H1 (cell line): ENCODE measurements at regions not wholly inside any gene's neighbourhood (a gene's known extent, or its start where the extent isn't known, plus 50 kb on each side); places are given as distances from the start of the nearest gene placed in this dataset.

Experiments used
- CTCF ChIA-PET: fragments of 300-600 bp; sonication (Branson Sonifier 250); formaldehyde crosslinking; loops from one replicate; lab custom pipeline; 2021; ENCODE audit not compliant: partially characterized antibody; lab: Charles Lee
- POLR2A ChIA-PET: fragments of 300-600 bp; sonication (Branson Sonifier 250); formaldehyde crosslinking; loops from one replicate; lab custom pipeline; 2021; ENCODE audit warnings: inconsistent platforms; ENCODE audit not compliant: partially characterized antibody; lab: Charles Lee
- DNase-seq, 2 experiments: peaks; one replicate each; pipeline versions ENCODE4 v3.0.0 to v3.0.0-alpha.2; 2010 to 2022; ENCODE audit warnings: low spot score in 2 of 2, low read depth in 1 of 2, mixed read lengths in 1 of 2
- FAIRE-seq: peaks from 2 replicates; lab custom pipeline; 2011; peaks lifted over from hg19 to GRCh38; lab: Jason Lieb, UNC
- H2AFZ ChIP-seq: 2 replicates; pipeline ENCODE4 v1.8.1; 2012; ENCODE audit warnings: low read length, inconsistent platforms
- H2AK5ac ChIP-seq: 2 replicates; pipeline ENCODE4 v1.6.1; 2013; ENCODE audit warnings: low read depth, low read length
- H2BK120ac ChIP-seq: replicated peaks from 2 replicates; pipeline ENCODE3; 2013; ENCODE audit warnings: low read depth, low read length, inconsistent platforms
- H2BK12ac ChIP-seq: 2 replicates; pipeline ENCODE4 v1.6.1; 2013; ENCODE audit warnings: low read depth, low read length
- H2BK15ac ChIP-seq: 2 replicates; pipeline ENCODE4 v1.6.1; 2013; ENCODE audit warnings: low read length
- H2BK20ac ChIP-seq: 2 replicates; pipeline ENCODE4 v1.6.1; 2013; ENCODE audit warnings: low read length
- H2BK5ac ChIP-seq: 2 replicates; pipeline ENCODE4 v1.6.1; 2013; ENCODE audit warnings: low read depth, low read length
- H3K14ac ChIP-seq: 2 replicates; pipeline ENCODE4 v1.6.1; 2013; ENCODE audit warnings: inconsistent platforms; ENCODE audit not compliant: insufficient read length
- H3K18ac ChIP-seq: 2 replicates; pipeline ENCODE4 v1.6.1; 2013; ENCODE audit warnings: low read length; ENCODE audit errors: extremely low read depth
- H3K23ac ChIP-seq: 2 replicates; pipeline ENCODE4 v1.6.1; 2013; ENCODE audit warnings: inconsistent platforms; ENCODE audit not compliant: insufficient read length
- H3K23me2 ChIP-seq: 2 replicates; pipeline ENCODE4 v1.6.1; 2013; ENCODE audit warnings: low read depth, low read length
- H3K27ac ChIP-seq: 2 replicates; pipeline ENCODE4 v1.6.1; 2011; ENCODE audit warnings: low read depth, low read length, inconsistent platforms
- H3K27me3 ChIP-seq, 4 experiments: replicated peaks in 1 of 4; 1 replicate in 1 of 4; 2 replicates in 3 of 4; pipeline versions ENCODE4 v1.6.1 to v1.8.1; 2011 to 2013; ENCODE audit warnings: low read length in 3 of 4, mild to moderate bottlenecking in 3 of 4, inconsistent platforms in 2 of 4, mixed read lengths in 2 of 4, moderate library complexity in 1 of 4; ENCODE audit not compliant: control insufficient read depth in 3 of 4, insufficient read depth in 3 of 4; ENCODE audit errors: extremely low read depth in 1 of 4
- H3K36me3 ChIP-seq, 4 experiments: 2 replicates each; pipeline versions ENCODE4 v1.6.1 to v1.8.1; 2011 to 2013; ENCODE audit warnings: mild to moderate bottlenecking in 4 of 4, low read length in 3 of 4, moderate library complexity in 2 of 4, control low read depth in 1 of 4, inconsistent platforms in 1 of 4; ENCODE audit not compliant: insufficient read depth in 4 of 4, control insufficient read depth in 2 of 4
- H3K4ac ChIP-seq: replicated peaks from 2 replicates; pipeline ENCODE3; 2013; ENCODE audit warnings: low read length, low read depth, mixed read lengths, inconsistent platforms; ENCODE audit not compliant: insufficient read length
- H3K4me1 ChIP-seq, 4 experiments: replicated peaks in 1 of 4; 1 replicate in 1 of 4; 2 replicates in 3 of 4; pipeline versions ENCODE4 v1.6.1 to v1.8.1; 2011 to 2013; ENCODE audit warnings: low read length in 3 of 4, inconsistent platforms in 2 of 4, mixed read lengths in 1 of 4; ENCODE audit not compliant: insufficient read depth in 4 of 4, control insufficient read depth in 3 of 4
- H3K4me2 ChIP-seq, 2 experiments: 2 replicates each; pipeline versions ENCODE4 v1.6.1 to v1.8.1; 2011 to 2013; ENCODE audit warnings: low read depth in 2 of 2, low read length in 2 of 2, control low read depth in 1 of 2, inconsistent platforms in 1 of 2, mild to moderate bottlenecking in 1 of 2; ENCODE audit not compliant: insufficient read depth in 1 of 2
- H3K4me3 ChIP-seq, 4 experiments: fragments of 200-600, 300-600 bp in 1 of 4; sonication (generic), shearing (Covaris generic), sonication (Bioruptor Twin) in 1 of 4; 2 replicates each; pipeline versions ENCODE4 v1.5.1 to v1.8.1; 2011 to 2016; ENCODE audit warnings: low read length in 4 of 4, low read depth in 3 of 4, control low read depth in 2 of 4, inconsistent platforms in 2 of 4, mild to moderate bottlenecking in 2 of 4, mixed read lengths in 1 of 4, moderate library complexity in 1 of 4; ENCODE audit not compliant: insufficient read depth in 2 of 4; ENCODE audit errors: extremely low read depth in 1 of 4
- H3K56ac ChIP-seq: replicated peaks from 2 replicates; pipeline ENCODE3; 2013; ENCODE audit warnings: low read depth, mild to moderate bottlenecking, mixed read lengths, low read length, inconsistent platforms; ENCODE audit not compliant: insufficient read length
- H3K79me1 ChIP-seq: 2 replicates; pipeline ENCODE4 v1.6.1; 2013; ENCODE audit warnings: low read depth, low read length, control low read depth
- H3K79me2 ChIP-seq, 2 experiments: 2 replicates each; pipeline versions ENCODE4 v1.6.1 to v1.8.1; 2012 to 2013; ENCODE audit warnings: low read length in 2 of 2, mild to moderate bottlenecking in 2 of 2, inconsistent platforms in 1 of 2; ENCODE audit not compliant: insufficient read depth in 2 of 2, control insufficient read depth in 1 of 2
- H3K9ac ChIP-seq, 4 experiments: replicated peaks in 1 of 4; 1 replicate in 1 of 4; 2 replicates in 3 of 4; pipeline versions ENCODE4 v1.6.1 to v1.8.1; 2011 to 2013; ENCODE audit warnings: low read depth in 3 of 4, low read length in 3 of 4, control low read depth in 2 of 4, mild to moderate bottlenecking in 2 of 4, moderate library complexity in 2 of 4, inconsistent platforms in 1 of 4; ENCODE audit errors: extremely low read depth in 1 of 4
- H3K9me3 ChIP-seq, 2 experiments: 2 replicates each; pipeline versions ENCODE4 v1.6.1 to v1.8.1; 2012 to 2013; ENCODE audit warnings: mild to moderate bottlenecking in 2 of 2, moderate library complexity in 2 of 2, control low read depth in 1 of 2, inconsistent platforms in 1 of 2, low read depth in 1 of 2, low read length in 1 of 2, mixed read lengths in 1 of 2; ENCODE audit not compliant: insufficient read depth in 2 of 2
- H4K20me1 ChIP-seq, 2 experiments: replicated peaks in 1 of 2; 2 replicates each; pipeline versions ENCODE3 to v1.8.1; 2011 to 2013; ENCODE audit warnings: inconsistent platforms in 2 of 2, low read length in 2 of 2, mild to moderate bottlenecking in 1 of 2; ENCODE audit not compliant: insufficient read depth in 2 of 2, control insufficient read depth in 1 of 2
- H4K5ac ChIP-seq: 2 replicates; pipeline ENCODE4 v1.6.1; 2013; ENCODE audit warnings: low read length, low read depth, mixed read lengths, inconsistent platforms; ENCODE audit not compliant: insufficient read length
- H4K8ac ChIP-seq: 2 replicates; pipeline ENCODE4 v1.8.0; 2013; ENCODE audit warnings: mild to moderate bottlenecking, moderate library complexity, low read length, inconsistent platforms; ENCODE audit not compliant: insufficient read depth; ENCODE audit errors: extremely low read depth
- H4K91ac ChIP-seq: replicated peaks from 2 replicates; pipeline ENCODE3; 2013; ENCODE audit warnings: low read length, mixed read lengths, inconsistent platforms; ENCODE audit not compliant: insufficient read length
- BRCA1 ChIP-seq: IDR thresholded peaks from 2 replicates; pipeline ENCODE4 v1.6.1; 2012; ENCODE audit warnings: low read depth, low read length, improper control_type of control experiment
- CHD2 ChIP-seq: IDR thresholded peaks from 2 replicates; pipeline ENCODE4 v1.6.1; 2012; ENCODE audit warnings: low read length, improper control_type of control experiment
- E2F6 ChIP-seq: IDR thresholded peaks from 2 replicates; pipeline ENCODE4 v1.6.1; 2012; ENCODE audit warnings: inconsistent platforms
- FOSL1 ChIP-seq: IDR thresholded peaks from 2 replicates; pipeline ENCODE4 v1.6.1; 2011; ENCODE audit warnings: mild to moderate bottlenecking, low read depth, low read length, moderate library complexity; ENCODE audit not compliant: insufficient read depth
- NRF1 ChIP-seq: IDR thresholded peaks from 2 replicates; pipeline ENCODE4 v1.6.1; 2011; ENCODE audit warnings: mild to moderate bottlenecking, low read depth, low read length, improper control_type of control experiment
- PHF8 ChIP-seq: fragments of 200-600 bp; sonication (generic); conservative IDR thresholded peaks from 2 replicates; pipeline ENCODE4 v1.7.1; 2012; ENCODE audit warnings: low read depth, mild to moderate bottlenecking, inconsistent platforms, low read length, moderate library complexity
- POLR2A ChIP-seq, 2 experiments: IDR thresholded peaks; 1 replicate in 1 of 2; 2 replicates in 1 of 2; pipeline ENCODE4 v1.6.1; 2011; ENCODE audit warnings: low read depth in 2 of 2, low read length in 2 of 2, mild to moderate bottlenecking in 2 of 2; ENCODE audit errors: control extremely low read depth in 1 of 2
- RFX5 ChIP-seq: IDR thresholded peaks from 2 replicates; pipeline ENCODE4 v1.6.1; 2011; ENCODE audit warnings: low read depth, low read length, improper control_type of control experiment, borderline replicate concordance
- SP1 ChIP-seq: IDR thresholded peaks from 2 replicates; pipeline ENCODE4 v1.6.1; 2011; ENCODE audit warnings: low read depth, low read length
- SUZ12 ChIP-seq: fragments of 200-600 bp; sonication (generic); IDR thresholded peaks from 2 replicates; pipeline ENCODE4 v1.6.1; 2012; ENCODE audit warnings: mild to moderate bottlenecking, inconsistent platforms, low read length, moderate library complexity, mixed read lengths
- TAF7 ChIP-seq: optimal IDR thresholded peaks from 2 replicates; pipeline ENCODE3; 2011; ENCODE audit warnings: low read depth, mild to moderate bottlenecking, inconsistent platforms, low read length, moderate library complexity, borderline replicate concordance
- TCF12 ChIP-seq: IDR thresholded peaks from 2 replicates; pipeline ENCODE4 v1.6.1; 2011; ENCODE audit warnings: low read depth, mild to moderate bottlenecking, low read length
- WGBS, 2 experiments: shearing (Covaris generic) in 1 of 2; methylation state at CpG; one replicate each; pipeline versions ENCODE4 v1.1.6 to v1.1.7; 2013 to 2015; ENCODE audit warnings: low lambda C conversion rate in 2 of 2, mixed read lengths in 2 of 2, inconsistent platforms in 1 of 2, low coverage in 1 of 2, missing lambda C conversion rate in 1 of 2; ENCODE audit not compliant: insufficient replicate concordance in 2 of 2, insufficient coverage in 1 of 2, insufficient read length in 1 of 2; ENCODE audit errors: extremely low coverage in 1 of 2, missing lambda C conversion rate in 1 of 2; 5-methylcytosine and 5-hydroxymethylcytosine counted together
- TF ChIP-seq, protein P1 (sequence below): IDR thresholded peaks from 2 replicates; pipeline ENCODE4 v1.6.1; 2012; ENCODE audit warnings: low read length, inconsistent platforms

DNA sequence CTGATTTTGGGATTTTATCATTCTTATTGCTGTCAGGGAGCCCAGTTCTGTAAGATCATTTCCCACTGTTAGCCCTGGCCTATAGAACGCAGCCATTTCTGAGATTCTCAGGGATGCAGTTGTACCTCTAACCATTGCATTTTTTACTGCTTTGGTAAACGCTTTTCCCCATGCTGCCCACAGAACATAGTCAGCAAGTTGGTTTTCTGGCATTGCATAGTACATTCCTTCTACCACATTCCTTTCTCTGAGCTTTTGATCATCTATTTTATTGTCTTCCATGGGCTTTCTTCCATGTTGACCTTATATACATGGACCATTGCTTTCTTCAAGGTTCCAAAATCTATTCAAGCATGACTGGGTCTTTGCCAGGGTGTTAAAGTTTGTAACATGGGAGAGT lies 86.8 kb upstream of the ST6GAL2 start:
- H3K4me3 ChIP-seq: no peak overlapping the region
- no peaks in the 10 kb centered on the region for H3K27me3 ChIP-seq
- H3K23me2 ChIP-seq: no peaks in the 10 kb centered on the region
- H2AFZ ChIP-seq: no peak overlapping the region
- no peak overlapping the region for H3K56ac ChIP-seq
- no peak overlapping the region for H3K23ac ChIP-seq
- H3K4me1 ChIP-seq: no peaks in the 10 kb centered on the region
- H3K4ac ChIP-seq: no peak overlapping the region
- FAIRE-seq: no peak
- DNase-seq: no peak
- no peak overlapping the region for H4K91ac ChIP-seq
- no peak overlapping the region for H2BK5ac ChIP-seq
- H2BK15ac ChIP-seq: no peak overlapping the region
- no peak overlapping the region for H4K5ac ChIP-seq
- no peak overlapping the region for H2BK120ac ChIP-seq
- H3K79me2 ChIP-seq: no peaks in the 10 kb centered on the region
- H2BK12ac ChIP-seq: no peak overlapping the region
- H3K4me2 ChIP-seq: no peak overlapping the region
- 84% methylated on average over 2 of the region's 2 CpGs; no CpG with 5 or more reads in 1 of the 2 experiments for WGBS, 2 experiments
- no peaks in the 10 kb centered on the region for H3K9me3 ChIP-seq
- ChIA-PET POLR2A (no interaction called here), CTCF (interaction anchor here (1.0 kb wide), 1 partner anchor 22 kb away, joined by 3 read pairs; no protein-coding TSS in a partner anchor)
- H3K36me3 ChIP-seq: no peaks in the 10 kb centered on the region
- H2AK5ac ChIP-seq: no peak overlapping the region
- H3K27ac ChIP-seq: no peak overlapping the region
- H2BK20ac ChIP-seq: no peak overlapping the region
- H3K79me1 ChIP-seq: no peaks in the 10 kb centered on the region
- no peak overlapping the region for H3K14ac ChIP-seq
- no peak overlapping the region for H4K8ac ChIP-seq
- H3K9ac ChIP-seq: no peak overlapping the region
- H3K18ac ChIP-seq: no peak overlapping the region
- no peaks in the 10 kb centered on the region for H4K20me1 ChIP-seq
- TF ChIP-seq POLR2A (IDR thresholded peaks at IDR 0.05; ENCODE audit: control extremely low read depth in 1 of 2, low read depth in 2 of 2, low read length in 2 of 2) (no peak), PHF8 (no peak), CHD2 (no peak), E2F6 (no peak), TAF7 (no peak), NRF1 (no peak), SUZ12 (no peak), FOSL1 (no peak), SP1 (no peak), BRCA1 (no peak), RFX5 (no peak), TCF12 (no peak)
- TF ChIP-seq, protein P1, sequence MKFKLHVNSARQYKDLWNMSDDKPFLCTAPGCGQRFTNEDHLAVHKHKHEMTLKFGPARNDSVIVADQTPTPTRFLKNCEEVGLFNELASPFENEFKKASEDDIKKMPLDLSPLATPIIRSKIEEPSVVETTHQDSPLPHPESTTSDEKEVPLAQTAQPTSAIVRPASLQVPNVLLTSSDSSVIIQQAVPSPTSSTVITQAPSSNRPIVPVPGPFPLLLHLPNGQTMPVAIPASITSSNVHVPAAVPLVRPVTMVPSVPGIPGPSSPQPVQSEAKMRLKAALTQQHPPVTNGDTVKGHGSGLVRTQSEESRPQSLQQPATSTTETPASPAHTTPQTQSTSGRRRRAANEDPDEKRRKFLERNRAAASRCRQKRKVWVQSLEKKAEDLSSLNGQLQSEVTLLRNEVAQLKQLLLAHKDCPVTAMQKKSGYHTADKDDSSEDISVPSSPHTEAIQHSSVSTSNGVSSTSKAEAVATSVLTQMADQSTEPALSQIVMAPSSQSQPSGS: no peak
